ENCODE measurements at regions not wholly inside any gene's neighbourhood (a gene's known extent, or its start where the extent isn't known, plus 50 kb on each side); places are given as distances from the start of the nearest gene placed in this dataset.

GRCh38 chr7:123289200-123289599 is 89.4 kb upstream of the SLC13A1 start:
- BruUV-seq (replicated peaks) = no TSS peak

More at GRCh38 chr7:123289200-123289599, 89.4 kb upstream of the SLC13A1 start:
- FAIRE-seq = no peak
- H3K9me1 ChIP-seq (replicated peaks; ENCODE audit: control insufficient read depth, extremely low read depth, insufficient read depth, low read length) = no peaks in the 10 kb centered on the region
- intact Hi-C loops (cut with micrococcal nuclease) = no loop called here
- H3K27me3 ChIP-seq (ENCODE audit: control insufficient read depth in 2 of 2, insufficient read depth in 2 of 2, low read length in 2 of 2) = no peaks in the 10 kb centered on the region
- POLR2A ChIA-PET = no interaction called here
- TF ChIP-seq POLR2AphosphoS5 (IDR thresholded peaks at IDR 0.05; ENCODE audit: insufficient read depth, low read depth, low read length) = no peak
- no peak for TF ChIP-seq FOS (IDR thresholded peaks at IDR 0.05; ENCODE audit: borderline replicate concordance, insufficient read depth, low read length)
- TF ChIP-seq EZH2 (IDR thresholded peaks at IDR 0.05; ENCODE audit: borderline replicate concordance, low read depth, low read length, severe bottlenecking) = no peak
- no peak for TF ChIP-seq MAX (IDR thresholded peaks at IDR 0.05; ENCODE audit: insufficient read depth, insufficient read length)
- TF ChIP-seq JUN (IDR thresholded peaks at IDR 0.05; ENCODE audit: borderline replicate concordance, insufficient read depth, insufficient read length, low read depth) = no peak
- no peak for TF ChIP-seq POLR2A (IDR thresholded peaks at IDR 0.05; ENCODE audit: low read depth, low read length)
- no peak for TF ChIP-seq CTCF (IDR thresholded peaks at IDR 0.05; ENCODE audit: extremely low read depth in 1 of 2, insufficient read depth in 1 of 2, low read depth in 1 of 2, low read length in 2 of 2)
- TF ChIP-seq MYC (IDR thresholded peaks at IDR 0.05; ENCODE audit: low read depth, low read length) = no peak
- no peak for TF ChIP-seq GATA2 (IDR thresholded peaks at IDR 0.05; ENCODE audit: insufficient read depth, insufficient read length, low read depth, low read length)
- H4K20me1 ChIP-seq (replicated peaks; ENCODE audit: control insufficient read depth, extremely low read depth, insufficient read depth, low read length) = no peaks in the 10 kb centered on the region
- no peaks in the 10 kb centered on the region for H3K4me1 ChIP-seq (ENCODE audit: control insufficient read depth, extremely low read depth, insufficient read depth, low read length)
- H3K4me2 ChIP-seq (ENCODE audit: insufficient read depth, low read length) = no peak overlapping the region
- no peak overlapping the region for H3K4me3 ChIP-seq (replicated peaks in 1 of 3; ENCODE audit: insufficient read depth in 1 of 3, low read depth in 1 of 3, low read length in 3 of 3)
- no peaks in the 10 kb centered on the region for H3K9me3 ChIP-seq (replicated peaks; ENCODE audit: control insufficient read depth, insufficient read depth, low read length)
- H3K79me2 ChIP-seq (ENCODE audit: control insufficient read depth, insufficient read depth, low read length) = no peaks in the 10 kb centered on the region
- no peak overlapping the region for H3K9ac ChIP-seq (replicated peaks; ENCODE audit: extremely low read depth, insufficient read depth, low read length)
- dilution Hi-C loops (cut with MboI; ENCODE audit: extremely low pct_ligation_motif_present, low sequenced_read_pairs) = no loop called here
- no peak overlapping the region for H3K27ac ChIP-seq (ENCODE audit: insufficient read depth, low read depth, low read length)
- no peaks in the 10 kb centered on the region for H3K36me3 ChIP-seq (ENCODE audit: control insufficient read depth in 2 of 2, extremely low read depth in 1 of 2, insufficient read depth in 2 of 2, low read length in 2 of 2)
- CTCF ChIA-PET = no interaction called here
- no peak for DNase-seq (ENCODE audit: low read depth, low spot score)
- no peak overlapping the region for H2AFZ ChIP-seq (ENCODE audit: low read depth, low read length)

Data from endothelial cell of umbilical vein (primary cell).